DND-41 (cell line): ENCODE measurements at regions not wholly inside any gene's neighbourhood (a gene's known extent, or its start where the extent isn't known, plus 50 kb on each side); places are given as distances from the start of the nearest gene placed in this dataset.
"Not testable (repeated sequence)": the region's sequence is repeated elsewhere in the genome, so short reads cannot be mapped to it uniquely, and the experiment has no call there.

Source experiments
- ATAC-seq: fragments of 200-7000 bp; cut with Tn5 transposase; 3 replicates; pipeline ENCODE4 v1.9.1; 2021; ENCODE audit warnings: low read depth; ENCODE audit not compliant: insufficient read depth
- DNase-seq: peaks from one replicate; pipeline ENCODE4 v3.0.0-alpha.2; 2020
- H2AFZ ChIP-seq: 2 replicates; pipeline ENCODE4 v1.6.0; 2012; ENCODE audit warnings: low read depth, low read length
- H3K27ac ChIP-seq: 2 replicates; pipeline ENCODE4 v1.5.1; 2012; ENCODE audit warnings: low read length, inconsistent platforms
- H3K27me3 ChIP-seq: fragments of 200-600 bp; sonication (generic); 2 replicates; pipeline ENCODE4 v1.6.0; 2012; ENCODE audit warnings: low read length, mild to moderate bottlenecking, inconsistent platforms; ENCODE audit not compliant: insufficient read depth, poor library complexity
- H3K36me3 ChIP-seq: 2 replicates; pipeline ENCODE4 v1.5.1; 2012; ENCODE audit warnings: low read length, inconsistent platforms; ENCODE audit not compliant: insufficient read depth
- H3K4me1 ChIP-seq: 2 replicates; pipeline ENCODE4 v1.5.1; 2012; ENCODE audit warnings: mild to moderate bottlenecking, low read length; ENCODE audit not compliant: insufficient read depth
- H3K4me2 ChIP-seq: 2 replicates; pipeline ENCODE4 v1.6.0; 2012; ENCODE audit warnings: mild to moderate bottlenecking, moderate library complexity, low read length, inconsistent platforms; ENCODE audit not compliant: insufficient read depth
- H3K4me3 ChIP-seq, 2 experiments: fragments of 200-600 bp in 1 of 2; shearing (Covaris generic) in 1 of 2; 2 replicates each; pipeline ENCODE4 v1.5.1; 2012 to 2016; ENCODE audit warnings: inconsistent platforms in 2 of 2, low read length in 2 of 2, mild to moderate bottlenecking in 2 of 2, low read depth in 1 of 2, moderate library complexity in 1 of 2
- H3K79me2 ChIP-seq: 2 replicates; pipeline ENCODE4 v1.6.0; 2012; ENCODE audit warnings: low read length, inconsistent platforms; ENCODE audit not compliant: insufficient read depth
- H3K9ac ChIP-seq: 2 replicates; pipeline ENCODE4 v1.6.0; 2012; ENCODE audit warnings: low read depth, mild to moderate bottlenecking, inconsistent platforms, low read length, moderate library complexity
- H3K9me3 ChIP-seq: 2 replicates; pipeline ENCODE4 v1.5.1; 2012; ENCODE audit warnings: low read length, moderate library complexity, mild to moderate bottlenecking, inconsistent platforms; ENCODE audit not compliant: insufficient read depth, severe bottlenecking
- H4K20me1 ChIP-seq: 2 replicates; pipeline ENCODE4 v1.6.0; 2012; ENCODE audit warnings: low read length; ENCODE audit not compliant: insufficient read depth
- CTCF ChIP-seq: IDR thresholded peaks from 2 replicates; pipeline ENCODE4 v1.5.1; 2012; ENCODE audit warnings: borderline replicate concordance, low read length, moderate library complexity, mild to moderate bottlenecking; ENCODE audit not compliant: poor library complexity, severe bottlenecking; ENCODE audit errors: extremely low read depth
- EZH2 ChIP-seq: IDR thresholded peaks from 3 replicates; pipeline ENCODE4 v1.6.1; 2012; ENCODE audit warnings: borderline replicate concordance, low read depth, mild to moderate bottlenecking, moderate library complexity, low read length, inconsistent platforms; ENCODE audit not compliant: severe bottlenecking

DNA sequence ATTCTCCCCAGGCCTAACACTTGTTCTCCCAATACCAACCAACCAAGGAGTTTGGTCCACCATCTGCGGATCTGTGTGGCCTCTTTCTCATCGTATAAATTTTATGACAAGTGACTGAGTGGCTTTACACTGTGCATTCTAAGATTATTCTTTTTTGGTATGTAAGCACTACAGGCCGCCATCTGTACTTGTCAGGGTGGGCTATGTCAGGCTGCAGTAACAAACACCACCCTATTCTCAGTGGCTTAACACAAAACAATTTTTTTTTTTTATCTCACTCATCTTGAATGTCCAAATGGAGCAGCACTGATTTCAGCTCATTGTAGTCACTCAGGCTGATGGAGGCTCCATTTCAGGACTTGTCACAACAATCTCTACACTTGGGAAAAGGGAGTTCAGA lies 412.7 kb upstream of the MIR17HG start:
- H3K9ac ChIP-seq, result no peak overlapping the region
- no peaks in the 10 kb centered on the region for H3K36me3 ChIP-seq
- no peaks in the 10 kb centered on the region for H3K27me3 ChIP-seq
- no peak overlapping the region for H3K27ac ChIP-seq
- no peaks in the 10 kb centered on the region for H3K79me2 ChIP-seq
- H3K9me3 ChIP-seq, result no peaks in the 10 kb centered on the region
- H4K20me1 ChIP-seq, result no peaks in the 10 kb centered on the region
- H3K4me1 ChIP-seq, result no peaks in the 10 kb centered on the region
- ATAC-seq, result no peak
- no peak overlapping the region for H3K4me2 ChIP-seq
- no peak for DNase-seq
- TF ChIP-seq EZH2 (no peak), CTCF (no peak)
- H2AFZ ChIP-seq, result no peak overlapping the region
- H3K4me3 ChIP-seq, result no peak overlapping the region

DNA sequence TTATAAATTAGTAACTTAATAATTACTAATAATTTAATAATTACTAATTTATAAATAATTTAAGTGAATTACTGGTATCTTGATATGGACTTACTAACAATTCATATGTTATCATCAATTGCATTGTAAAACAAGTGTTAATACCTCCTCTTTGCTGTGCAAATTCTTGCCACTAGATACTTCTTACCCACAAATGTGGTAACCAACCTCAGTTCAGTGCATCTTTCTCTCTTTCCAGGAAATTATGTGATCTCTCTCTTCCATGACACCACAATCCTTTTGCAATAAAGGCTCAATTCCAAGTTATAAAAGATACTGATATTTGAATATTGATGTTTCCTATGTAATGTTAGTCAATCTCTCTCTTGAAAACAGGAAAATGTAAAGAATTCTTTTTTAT lies 408.6 kb upstream of the MIR17HG start:
- ATAC-seq, result no peak
- Histone ChIP-seq H3K4me2 (no peak overlapping the region), H3K9me3 (no peaks in the 10 kb centered on the region), H3K36me3 (no peaks in the 10 kb centered on the region), H3K27ac (no peak overlapping the region), H3K79me2 (no peaks in the 10 kb centered on the region), H4K20me1 (no peaks in the 10 kb centered on the region), H3K9ac (no peak overlapping the region), H3K4me3 (no peak overlapping the region), H3K27me3 (no peaks in the 10 kb centered on the region), H2AFZ (no peak overlapping the region), H3K4me1 (no peaks in the 10 kb centered on the region)
- DNase-seq, result no peak
- TF ChIP-seq CTCF, result no peak

GRCh38 chr13:90943946-90944345 lies 403.5 kb upstream of the MIR17HG start:
- Histone ChIP-seq H2AFZ (no peak overlapping the region), H3K4me3 (no peak overlapping the region), H3K27ac (no peak overlapping the region), H4K20me1 (no peaks in the 10 kb centered on the region), H3K36me3 (no peaks in the 10 kb centered on the region), H3K79me2 (no peaks in the 10 kb centered on the region), H3K27me3 (no peaks in the 10 kb centered on the region), H3K4me1 (no peaks in the 10 kb centered on the region), H3K4me2 (no peak overlapping the region), H3K9me3 (no peaks in the 10 kb centered on the region), H3K9ac (no peak overlapping the region)
- ATAC-seq, result no peak
- TF ChIP-seq EZH2, result no peak
- TF ChIP-seq CTCF, result no peak
- DNase-seq, result no peak

DNA sequence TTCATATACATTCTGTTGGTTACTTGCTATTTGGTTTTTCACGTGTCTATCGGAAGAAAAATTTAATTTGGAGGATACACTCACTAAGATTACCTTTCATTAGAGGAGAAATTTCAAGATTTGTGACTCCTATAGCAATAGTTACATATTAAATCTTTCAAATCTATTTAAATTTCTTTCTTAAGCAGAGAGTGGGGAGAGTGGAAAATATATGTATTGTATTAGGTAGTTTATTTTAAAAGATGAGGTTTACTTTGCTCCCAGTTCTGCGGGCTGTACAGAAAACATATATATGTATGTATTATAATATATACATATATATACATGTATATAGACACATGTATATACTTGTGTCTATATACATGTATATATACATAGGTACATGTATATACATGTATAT lies 402.3 kb upstream of the MIR17HG start:
- H3K27me3 ChIP-seq, H3K4me3 ChIP-seq, H3K79me2 ChIP-seq, H3K9me3 ChIP-seq, H4K20me1 ChIP-seq, H3K36me3 ChIP-seq, H2AFZ ChIP-seq, DNase-seq, H3K27ac ChIP-seq, H3K9ac ChIP-seq, H3K4me1 ChIP-seq, H3K4me2 ChIP-seq, ATAC-seq: not testable (repeated sequence)

- H3K27ac ChIP-seq, H3K4me3 ChIP-seq, ATAC-seq, H3K79me2 ChIP-seq, DNase-seq, H3K27me3 ChIP-seq, H3K4me2 ChIP-seq, H2AFZ ChIP-seq, H3K9ac ChIP-seq, H3K9me3 ChIP-seq, H3K36me3 ChIP-seq, H4K20me1 ChIP-seq, H3K4me1 ChIP-seq: not testable (repeated sequence)
Observed at GRCh38 chr13:90946125-90946524, 401.4 kb upstream of the MIR17HG start.
